GM12874 (cell line): ENCODE measurements at regions not wholly inside any gene's neighbourhood (a gene's known extent, or its start where the extent isn't known, plus 50 kb on each side); places are given as distances from the start of the nearest gene placed in this dataset.

Experiments used
- CTCF ChIP-seq: IDR thresholded peaks from 2 replicates; pipeline ENCODE4 v1.5.1; 2011; ENCODE audit warnings: low read depth, mild to moderate bottlenecking, control low read depth, low read length, moderate library complexity; ENCODE audit not compliant: insufficient read depth

GRCh38 chr6:168765752-168766151 lies 324.8 kb downstream of the SMOC2 start:
- TF ChIP-seq CTCF = no peak

GRCh38 chr6:168756009-168756634 lies 315.1 kb downstream of the SMOC2 start:
- no peak for TF ChIP-seq CTCF

- TF ChIP-seq CTCF = no peak
These were observed 305.7 kb downstream of the SMOC2 start for GRCh38 chr6:168746643-168747042.

GRCh38 chr6:168746013-168746412 lies 305.0 kb downstream of the SMOC2 start:
- TF ChIP-seq CTCF = no peak

- no peak for TF ChIP-seq CTCF
These were observed 303.9 kb downstream of the SMOC2 start for GRCh38 chr6:168744861-168745260.

GRCh38 chr6:168741942-168742782 lies 301.2 kb downstream of the SMOC2 start:
- no peak for TF ChIP-seq CTCF

- no peak for TF ChIP-seq CTCF
These were observed 300.3 kb downstream of the SMOC2 start for GRCh38 chr6:168741305-168741704.
